GM12878 (cell line): ENCODE measurements at regions not wholly inside any gene's neighbourhood (a gene's known extent, or its start where the extent isn't known, plus 50 kb on each side); places are given as distances from the start of the nearest gene placed in this dataset.

ENCODE experiments used
- ATAC-seq: fragments of 200-7000 bp; cut with Tn5 transposase; 3 replicates; pipeline ENCODE4 v1.9.1; 2020; ENCODE audit warnings: mild to moderate bottlenecking, moderate library complexity
- BruUV-seq: library from RNA; stranded (reverse); fragments of 400-500 nt; replicated peaks from 2 replicates; lab custom pipeline; 2021; lab: Mats Ljungman, UMichigan
- CTCF ChIA-PET: fragments of 300-600 bp; sonication (Branson Sonifier 250); formaldehyde crosslinking; extraction: SDS; loops from one replicate; lab custom pipeline; 2021; ENCODE audit warnings: inconsistent platforms; lab: Yijun Ruan, JAX
- POLR2A ChIA-PET: fragments of 350-600 bp; formaldehyde crosslinking; extraction: SDS; loops from one replicate; lab custom pipeline; 2021; ENCODE audit warnings: inconsistent platforms; lab: Charles Lee
- RAD21 ChIA-PET: fragments of 300-600 bp; sonication (Branson Sonifier 250); formaldehyde crosslinking; loops from one replicate; lab custom pipeline; 2023; ENCODE audit warnings: antibody characterized with exemption; ENCODE audit not compliant: unreplicated experiment; lab: Charles Lee
- SMC1A ChIA-PET: fragments of 300-600 bp; sonication (Branson Sonifier 250); formaldehyde crosslinking; loops from one replicate; lab custom pipeline; 2023; ENCODE audit not compliant: unreplicated experiment, uncharacterized antibody; lab: Charles Lee
- DNase-seq: peaks from one replicate; pipeline ENCODE4 v3.0.0-alpha.2; 2011; ENCODE audit warnings: low read depth, low spot score
- FAIRE-seq: peaks from 3 replicates; lab custom pipeline; 2011; peaks lifted over from hg19 to GRCh38; lab: Jason Lieb, UNC
- H2AFZ ChIP-seq: 2 replicates; pipeline ENCODE4 v1.6.0; 2011; ENCODE audit warnings: low read depth, low read length, control low read depth; ENCODE audit not compliant: control insufficient read depth
- H3K27ac ChIP-seq: 2 replicates; pipeline ENCODE4 v1.5.1; 2011; ENCODE audit warnings: control low read depth; ENCODE audit not compliant: control insufficient read depth, insufficient read depth
- H3K27me3 ChIP-seq, 2 experiments: replicated peaks in 1 of 2; 2 replicates each; pipeline versions ENCODE4 v1.6.0 to v1.6.1; 2011; ENCODE audit warnings: low read length in 1 of 2; ENCODE audit not compliant: control insufficient read depth in 2 of 2, insufficient read depth in 2 of 2
- H3K36me3 ChIP-seq, 2 experiments: 2 replicates each; pipeline ENCODE4 v1.5.1; 2011; ENCODE audit warnings: low read length in 1 of 2; ENCODE audit not compliant: control insufficient read depth in 2 of 2, insufficient read depth in 2 of 2
- H3K4me1 ChIP-seq: 2 replicates; pipeline ENCODE4 v1.6.1; 2011; ENCODE audit warnings: mild to moderate bottlenecking, low read length, moderate library complexity, mixed read lengths; ENCODE audit not compliant: control insufficient read depth, insufficient read depth
- H3K4me2 ChIP-seq: 2 replicates; pipeline ENCODE4 v1.6.0; 2011; ENCODE audit warnings: control low read depth; ENCODE audit not compliant: control insufficient read depth, insufficient read depth
- H3K4me3 ChIP-seq: fragments of 200-600 bp; sonication (generic); 2 replicates; pipeline ENCODE4 v1.5.1; 2016
- H3K79me2 ChIP-seq: 2 replicates; pipeline ENCODE4 v1.6.0; 2011; ENCODE audit warnings: low read length; ENCODE audit not compliant: control insufficient read depth, insufficient read depth
- H3K9ac ChIP-seq: 2 replicates; pipeline ENCODE4 v1.8.0; 2011; ENCODE audit warnings: low read length, control low read depth, mixed read lengths; ENCODE audit not compliant: control insufficient read depth, insufficient read depth
- H3K9me3 ChIP-seq: replicated peaks from 3 replicates; pipeline ENCODE4 v1.5.1; 2011; ENCODE audit warnings: mild to moderate bottlenecking, low read length; ENCODE audit not compliant: control insufficient read depth, insufficient read depth
- H4K20me1 ChIP-seq: 2 replicates; pipeline ENCODE4 v1.6.0; 2011; ENCODE audit not compliant: control insufficient read depth, insufficient read depth
- ASH2L ChIP-seq: fragments of 300-600, 200-600 bp; sonication (generic); IDR thresholded peaks from 2 replicates; pipeline ENCODE4 v1.6.1; 2017; ENCODE audit warnings: low read depth, mild to moderate bottlenecking, borderline replicate concordance
- EGR1 ChIP-seq, 2 experiments: IDR thresholded peaks; 1 replicate in 1 of 2; 2 replicates in 1 of 2; pipeline ENCODE4 v1.6.1; 2011 to 2012; ENCODE audit warnings: low read depth in 2 of 2, low read length in 2 of 2, borderline replicate concordance in 1 of 2, mild to moderate bottlenecking in 1 of 2, moderate library complexity in 1 of 2
- GABPA ChIP-seq: IDR thresholded peaks from 2 replicates; pipeline ENCODE4 v1.6.1; 2014; ENCODE audit warnings: antibody characterized with exemption, low read depth, mild to moderate bottlenecking, inconsistent platforms
- MEF2B ChIP-seq: fragments of 450-650 bp; IDR thresholded peaks from 2 replicates; pipeline ENCODE4 v1.6.1; 2018; ENCODE audit warnings: mild to moderate bottlenecking, moderate library complexity; ENCODE audit not compliant: partially characterized antibody, poor library complexity, severe bottlenecking
- MYC ChIP-seq: IDR thresholded peaks from 2 replicates; pipeline ENCODE4 v1.6.1; 2011; ENCODE audit warnings: mild to moderate bottlenecking, low read length, moderate library complexity, inconsistent platforms; ENCODE audit not compliant: insufficient read depth, insufficient replicate concordance, insufficient read length, severe bottlenecking
- NRF1 ChIP-seq: conservative IDR thresholded peaks from 2 replicates; pipeline ENCODE4 v1.6.1; 2011; ENCODE audit warnings: mild to moderate bottlenecking, low read depth, low read length, improper control_type of control experiment
- POLR2AphosphoS2 ChIP-seq: IDR thresholded peaks from 2 replicates; pipeline ENCODE4 v1.6.1; 2011; ENCODE audit warnings: low read depth, mild to moderate bottlenecking, low read length, improper control_type of control experiment, moderate library complexity
- RELB ChIP-seq: fragments of 450-650 bp; IDR thresholded peaks from 2 replicates; pipeline ENCODE4 v1.6.1; 2017; ENCODE audit warnings: low read depth, mild to moderate bottlenecking, moderate library complexity
- STAT3 ChIP-seq: IDR thresholded peaks from 2 replicates; pipeline ENCODE4 v1.6.1; 2011; ENCODE audit warnings: low read depth, low read length, improper control_type of control experiment
- ZSCAN29 ChIP-seq: fragments of 450-650 bp; IDR thresholded peaks from 2 replicates; pipeline ENCODE4 v1.6.1; 2017; ENCODE audit warnings: mild to moderate bottlenecking, moderate library complexity
- WGBS: methylation state at CpG from one replicate; pipeline ENCODE4 v1.1.6; 2016; ENCODE audit warnings: low lambda C conversion rate; ENCODE audit not compliant: insufficient replicate concordance, insufficient coverage; ENCODE audit errors: missing lambda C conversion rate; 5-methylcytosine and 5-hydroxymethylcytosine counted together
- in situ Hi-C: fragments of 300-500 bp; cut with MboI; formaldehyde crosslinking; loops from 9 replicates; pipeline ENCODE4 v1.14.3; 2018; ENCODE audit warnings: mixed read lengths
- intact Hi-C: fragments of 100-400 bp; cut with micrococcal nuclease; formaldehyde crosslinking; loops from one replicate; pipeline ENCODE4 v1.14.2; 2022; ENCODE audit not compliant: unreplicated experiment
- TF ChIP-seq, protein P1 (sequence below): fragments of 450-650 bp; IDR thresholded peaks from 2 replicates; pipeline ENCODE4 v1.6.1; 2017; ENCODE audit warnings: mild to moderate bottlenecking, moderate library complexity

DNA sequence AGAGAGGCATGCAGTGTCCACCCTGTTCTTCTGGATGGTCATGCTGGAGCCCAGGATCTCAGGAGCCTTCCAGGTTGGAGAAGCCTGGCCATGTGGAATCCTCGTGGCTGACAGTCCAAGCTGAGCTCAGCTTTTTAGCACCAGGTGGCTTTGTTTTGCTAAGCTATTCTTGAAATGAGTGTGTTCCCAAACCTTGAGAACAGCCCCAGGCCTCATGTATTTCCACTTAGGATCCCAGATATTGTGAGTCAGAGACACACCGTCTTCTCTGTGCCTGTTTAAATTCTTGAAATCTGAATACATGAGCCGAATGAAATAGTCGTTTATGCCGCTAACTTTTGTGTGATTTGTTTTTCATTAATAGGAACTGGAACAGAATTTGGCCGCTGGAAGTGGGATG, 61.2 kb downstream of the IRX2 start:
- H3K9ac ChIP-seq: no peak overlapping the region
- no peaks in the 10 kb centered on the region for H3K36me3 ChIP-seq
- no peaks in the 10 kb centered on the region for H3K4me1 ChIP-seq
- H2AFZ ChIP-seq: no peak overlapping the region
- H4K20me1 ChIP-seq: no peaks in the 10 kb centered on the region
- intact Hi-C loops: no loop called here
- no peak overlapping the region for H3K4me3 ChIP-seq
- no peak overlapping the region for H3K4me2 ChIP-seq
- in situ Hi-C loops: no loop called here
- ATAC-seq (no peak), FAIRE-seq (no peak), DNase-seq (no peak)
- ChIA-PET RAD21 (no interaction called here), SMC1A (no interaction called here), POLR2A (no interaction called here), CTCF (no interaction called here)
- TF ChIP-seq ZSCAN29 (no peak), GABPA (no peak), RELB (no peak), ASH2L (no peak), MEF2B (no peak), NRF1 (no peak), POLR2AphosphoS2 (no peak), MYC (no peak), STAT3 (no peak), EGR1 (IDR thresholded peaks at IDR 0.05; ENCODE audit: borderline replicate concordance in 1 of 2, low read depth in 2 of 2, low read length in 2 of 2) (no peak)
- TF ChIP-seq, protein P1, sequence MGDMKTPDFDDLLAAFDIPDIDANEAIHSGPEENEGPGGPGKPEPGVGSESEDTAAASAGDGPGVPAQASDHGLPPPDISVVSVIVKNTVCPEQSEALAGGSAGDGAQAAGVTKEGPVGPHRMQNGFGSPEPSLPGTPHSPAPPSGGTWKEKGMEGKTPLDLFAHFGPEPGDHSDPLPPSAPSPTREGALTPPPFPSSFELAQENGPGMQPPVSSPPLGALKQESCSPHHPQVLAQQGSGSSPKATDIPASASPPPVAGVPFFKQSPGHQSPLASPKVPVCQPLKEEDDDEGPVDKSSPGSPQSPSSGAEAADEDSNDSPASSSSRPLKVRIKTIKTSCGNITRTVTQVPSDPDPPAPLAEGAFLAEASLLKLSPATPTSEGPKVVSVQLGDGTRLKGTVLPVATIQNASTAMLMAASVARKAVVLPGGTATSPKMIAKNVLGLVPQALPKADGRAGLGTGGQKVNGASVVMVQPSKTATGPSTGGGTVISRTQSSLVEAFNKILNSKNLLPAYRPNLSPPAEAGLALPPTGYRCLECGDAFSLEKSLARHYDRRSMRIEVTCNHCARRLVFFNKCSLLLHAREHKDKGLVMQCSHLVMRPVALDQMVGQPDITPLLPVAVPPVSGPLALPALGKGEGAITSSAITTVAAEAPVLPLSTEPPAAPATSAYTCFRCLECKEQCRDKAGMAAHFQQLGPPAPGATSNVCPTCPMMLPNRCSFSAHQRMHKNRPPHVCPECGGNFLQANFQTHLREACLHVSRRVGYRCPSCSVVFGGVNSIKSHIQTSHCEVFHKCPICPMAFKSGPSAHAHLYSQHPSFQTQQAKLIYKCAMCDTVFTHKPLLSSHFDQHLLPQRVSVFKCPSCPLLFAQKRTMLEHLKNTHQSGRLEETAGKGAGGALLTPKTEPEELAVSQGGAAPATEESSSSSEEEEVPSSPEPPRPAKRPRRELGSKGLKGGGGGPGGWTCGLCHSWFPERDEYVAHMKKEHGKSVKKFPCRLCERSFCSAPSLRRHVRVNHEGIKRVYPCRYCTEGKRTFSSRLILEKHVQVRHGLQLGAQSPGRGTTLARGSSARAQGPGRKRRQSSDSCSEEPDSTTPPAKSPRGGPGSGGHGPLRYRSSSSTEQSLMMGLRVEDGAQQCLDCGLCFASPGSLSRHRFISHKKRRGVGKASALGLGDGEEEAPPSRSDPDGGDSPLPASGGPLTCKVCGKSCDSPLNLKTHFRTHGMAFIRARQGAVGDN: no peak
- no peaks in the 10 kb centered on the region for H3K79me2 ChIP-seq
- WGBS: 62% methylated on average over 6 of the region's 6 CpGs
- no peaks in the 10 kb centered on the region for H3K27me3 ChIP-seq
- no TSS peak for BruUV-seq
- H3K9me3 ChIP-seq: no peaks in the 10 kb centered on the region; the same call in 2 of the 3 replicates
- no peak overlapping the region for H3K27ac ChIP-seq
